Prostate gland (tissue), 2 donors: ENCODE measurements at regions not wholly inside any gene's neighbourhood (a gene's known extent, or its start where the extent isn't known, plus 50 kb on each side); places are given as distances from the start of the nearest gene placed in this dataset.

Source experiments
- DNase-seq: peaks from one replicate; pipeline ENCODE4 v3.0.0-alpha.2; 2019; ENCODE audit warnings: low spot score
- H3K27ac ChIP-seq, 2 donors: fragments of 200-600 bp; sonication (generic); 2 replicates each; pipeline ENCODE4 v1.5.1; 2017 to 2019
- H3K27me3 ChIP-seq: fragments of 200-600 bp; sonication (generic); replicated peaks from 2 replicates; pipeline ENCODE4 v1.5.1; 2019; ENCODE audit not compliant: insufficient read depth
- H3K36me3 ChIP-seq, 2 donors: fragments of 200-600 bp; sonication (generic); 1 replicate in 1 of 2; 2 replicates in 1 of 2; pipeline versions ENCODE4 v1.5.1 to v1.8.1; 2017 to 2019
- H3K4me1 ChIP-seq: fragments of 200-600 bp; sonication (generic); replicated peaks from 2 replicates; pipeline ENCODE4 v1.5.1; 2019
- H3K4me3 ChIP-seq, 2 donors: fragments of 200-600 bp; sonication (generic); 2 replicates each; pipeline ENCODE4 v1.5.1; 2017 to 2019
- H3K9me3 ChIP-seq: fragments of 200-600 bp; sonication (generic); 2 replicates; pipeline ENCODE4 v1.5.1; 2017
- POLR2A ChIP-seq: fragments of 450-650 bp; IDR thresholded peaks from one replicate; pipeline ENCODE4 v1.6.1; 2016; ENCODE audit warnings: antibody characterized with exemption, mild to moderate bottlenecking
- POLR2AphosphoS5 ChIP-seq: sonication (generic); formaldehyde crosslinking; IDR thresholded peaks from one replicate; pipeline ENCODE4 v1.6.1; 2017; ENCODE audit warnings: antibody characterized with exemption
- WGBS: methylation state at CpG from one replicate; pipeline ENCODE4 v1.1.5; 2018; 5-methylcytosine and 5-hydroxymethylcytosine counted together
- intact Hi-C: fragments of 100-400 bp; cut with DNase I; formaldehyde crosslinking; loops from one replicate; pipeline ENCODE4 v1.14.2; 2022
- TF ChIP-seq, protein P1 (sequence below), 4 experiments: fragments of 200-600 bp in 2 of 4; fragments of 450-650 bp in 2 of 4; sonication (generic) in 2 of 4; IDR thresholded peaks; 1 replicate in 3 of 4; 2 replicates in 1 of 4; pipeline ENCODE4 v1.5.1; 2016 to 2019; ENCODE audit warnings: antibody characterized with exemption in 4 of 4, mild to moderate bottlenecking in 2 of 4, moderate library complexity in 2 of 4

DNA sequence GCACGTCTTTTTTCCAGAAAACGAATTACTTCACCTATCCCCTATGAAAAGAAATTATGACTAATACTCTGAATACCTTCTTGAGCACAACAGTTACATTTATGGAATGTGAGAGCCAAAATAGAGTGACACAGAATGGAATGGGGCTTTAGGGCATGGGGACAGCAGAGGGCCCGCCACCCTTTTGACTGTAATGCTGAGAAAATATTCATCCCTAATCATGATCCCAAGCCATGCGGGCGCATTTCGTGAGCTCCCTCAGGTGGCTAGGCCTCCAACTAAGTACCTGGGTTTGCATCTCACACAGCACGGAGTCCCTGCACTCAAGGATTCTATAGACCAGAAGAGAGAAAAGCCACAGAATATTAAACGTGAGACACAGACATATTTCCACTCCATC lies 212.6 kb downstream of the SOD2 start:
- Histone ChIP-seq H3K27me3 (no peaks in the 10 kb centered on the region), H3K27ac (no peak overlapping the region), H3K36me3 (no peaks in the 10 kb centered on the region), H3K4me1 (no peaks in the 10 kb centered on the region), H3K9me3 (no peaks in the 10 kb centered on the region), H3K4me3 (no peak overlapping the region)
- TF ChIP-seq POLR2AphosphoS5 (no peak), POLR2A (no peak)
- TF ChIP-seq, protein P1, sequence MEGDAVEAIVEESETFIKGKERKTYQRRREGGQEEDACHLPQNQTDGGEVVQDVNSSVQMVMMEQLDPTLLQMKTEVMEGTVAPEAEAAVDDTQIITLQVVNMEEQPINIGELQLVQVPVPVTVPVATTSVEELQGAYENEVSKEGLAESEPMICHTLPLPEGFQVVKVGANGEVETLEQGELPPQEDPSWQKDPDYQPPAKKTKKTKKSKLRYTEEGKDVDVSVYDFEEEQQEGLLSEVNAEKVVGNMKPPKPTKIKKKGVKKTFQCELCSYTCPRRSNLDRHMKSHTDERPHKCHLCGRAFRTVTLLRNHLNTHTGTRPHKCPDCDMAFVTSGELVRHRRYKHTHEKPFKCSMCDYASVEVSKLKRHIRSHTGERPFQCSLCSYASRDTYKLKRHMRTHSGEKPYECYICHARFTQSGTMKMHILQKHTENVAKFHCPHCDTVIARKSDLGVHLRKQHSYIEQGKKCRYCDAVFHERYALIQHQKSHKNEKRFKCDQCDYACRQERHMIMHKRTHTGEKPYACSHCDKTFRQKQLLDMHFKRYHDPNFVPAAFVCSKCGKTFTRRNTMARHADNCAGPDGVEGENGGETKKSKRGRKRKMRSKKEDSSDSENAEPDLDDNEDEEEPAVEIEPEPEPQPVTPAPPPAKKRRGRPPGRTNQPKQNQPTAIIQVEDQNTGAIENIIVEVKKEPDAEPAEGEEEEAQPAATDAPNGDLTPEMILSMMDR (IDR thresholded peaks at IDR 0.05) = no peak
- intact Hi-C loops = no loop called here
- no peak for DNase-seq
- WGBS = 83% methylated on average over 8 of the region's 8 CpGs

DNA sequence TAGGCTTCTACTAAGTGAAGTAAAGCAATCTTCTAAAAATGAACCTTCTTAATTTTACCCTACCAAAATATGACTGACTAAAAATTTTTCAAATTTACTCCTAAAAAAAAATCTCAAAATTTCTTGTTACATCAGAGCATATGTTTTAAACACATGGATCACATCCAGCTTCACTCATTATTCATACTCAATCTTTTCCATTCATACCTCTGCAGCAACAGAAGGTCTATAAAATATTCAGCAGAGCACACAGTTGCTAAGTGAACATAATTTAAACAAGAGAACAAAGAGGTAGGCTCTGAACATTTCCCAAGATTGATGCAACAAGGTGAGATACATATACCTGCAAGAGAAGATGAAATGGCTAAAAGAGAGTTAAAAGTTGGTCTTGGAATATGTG lies 213.9 kb downstream of the SOD2 start:
- TF ChIP-seq POLR2AphosphoS5 (no peak), POLR2A (no peak)
- TF ChIP-seq, protein P1 (IDR thresholded peaks at IDR 0.05) = no peak
- no peak overlapping the region for H3K27ac ChIP-seq
- no peaks in the 10 kb centered on the region for H3K36me3 ChIP-seq
- H3K27me3 ChIP-seq = no peaks in the 10 kb centered on the region
- intact Hi-C loops = no loop called here
- DNase-seq = no peak
- H3K4me1 ChIP-seq = no peaks in the 10 kb centered on the region
- no peaks in the 10 kb centered on the region for H3K9me3 ChIP-seq
- no peak overlapping the region for H3K4me3 ChIP-seq

DNA sequence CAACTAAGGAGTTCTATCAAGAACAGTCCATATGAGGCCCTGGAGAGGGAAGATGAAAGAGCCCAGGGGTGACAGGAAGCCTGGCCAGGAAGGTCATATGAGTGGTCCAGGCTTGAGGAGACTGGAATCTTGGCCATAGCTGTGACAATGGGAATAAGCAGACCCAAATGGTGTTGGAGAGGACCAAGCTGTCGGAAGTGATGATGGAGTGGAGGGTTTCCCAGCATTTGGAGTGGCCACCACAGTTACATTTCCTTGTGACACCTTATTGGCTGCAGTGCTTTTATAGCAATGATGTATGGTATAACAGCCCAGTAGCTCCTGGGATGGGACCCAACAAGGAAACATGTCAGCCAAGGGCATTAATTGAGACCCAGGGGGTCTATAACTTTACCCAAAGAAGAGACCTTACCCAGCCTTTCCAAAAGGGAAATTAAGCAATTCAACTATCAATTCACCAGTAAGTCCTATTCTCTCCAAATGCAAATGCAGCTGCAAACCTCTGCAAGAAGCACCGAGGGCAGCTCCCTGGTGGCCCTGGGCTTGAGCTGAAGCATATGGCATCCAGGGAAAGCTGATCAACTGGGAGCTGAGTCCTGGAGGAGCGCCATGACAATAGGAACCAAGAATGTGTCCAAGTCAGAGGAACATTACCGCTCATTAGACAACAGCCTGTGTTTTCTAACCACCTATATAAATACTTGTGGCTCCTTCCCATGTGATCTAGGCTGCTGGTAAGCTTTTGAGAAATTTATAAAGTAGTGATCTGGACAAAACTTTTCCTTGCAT lies 219.4 kb downstream of the SOD2 start:
- no peaks in the 10 kb centered on the region for H3K36me3 ChIP-seq
- WGBS = 62% methylated on average over 4 of the region's 4 CpGs
- no peak for DNase-seq
- TF ChIP-seq POLR2AphosphoS5 (no peak), POLR2A (no peak)
- TF ChIP-seq, protein P1 (IDR thresholded peaks at IDR 0.05) = no peak
- intact Hi-C loops = no loop called here
- H3K27me3 ChIP-seq = no peaks in the 10 kb centered on the region
- no peaks in the 10 kb centered on the region for H3K4me1 ChIP-seq
- no peak overlapping the region for H3K27ac ChIP-seq
- no peak overlapping the region for H3K4me3 ChIP-seq
- H3K9me3 ChIP-seq = no peaks in the 10 kb centered on the region

DNA sequence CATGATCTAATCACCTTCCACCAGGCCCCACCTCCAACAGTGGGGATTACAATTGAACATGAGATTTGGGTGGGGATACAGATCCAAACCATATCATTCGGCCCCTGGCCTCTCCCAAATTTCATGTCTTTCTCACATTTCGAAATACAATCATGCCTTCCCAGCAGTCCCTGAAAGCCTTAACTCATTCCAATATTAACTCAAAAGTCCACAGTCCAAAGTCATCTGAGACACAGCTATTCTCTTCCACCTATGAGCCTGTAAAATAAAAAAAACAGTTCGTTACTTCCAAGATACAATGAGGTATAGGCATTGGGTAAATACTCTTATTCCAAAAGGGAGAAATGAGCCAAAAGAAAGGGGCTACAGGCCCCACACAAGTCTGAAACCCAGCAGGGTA lies 222.6 kb downstream of the SOD2 start:
- intact Hi-C loops = no loop called here
- no peak for TF ChIP-seq POLR2A
- no peak for TF ChIP-seq POLR2AphosphoS5
- TF ChIP-seq, protein P1 (IDR thresholded peaks at IDR 0.05) = no peak
- Histone ChIP-seq H3K4me1 (no peaks in the 10 kb centered on the region), H3K4me3 (no peak overlapping the region), H3K27ac (no peak overlapping the region), H3K27me3 (no peaks in the 10 kb centered on the region), H3K9me3 (no peaks in the 10 kb centered on the region), H3K36me3 (no peaks in the 10 kb centered on the region)
- 84% methylated on average over 3 of the region's 3 CpGs for WGBS
- DNase-seq = no peak

DNA sequence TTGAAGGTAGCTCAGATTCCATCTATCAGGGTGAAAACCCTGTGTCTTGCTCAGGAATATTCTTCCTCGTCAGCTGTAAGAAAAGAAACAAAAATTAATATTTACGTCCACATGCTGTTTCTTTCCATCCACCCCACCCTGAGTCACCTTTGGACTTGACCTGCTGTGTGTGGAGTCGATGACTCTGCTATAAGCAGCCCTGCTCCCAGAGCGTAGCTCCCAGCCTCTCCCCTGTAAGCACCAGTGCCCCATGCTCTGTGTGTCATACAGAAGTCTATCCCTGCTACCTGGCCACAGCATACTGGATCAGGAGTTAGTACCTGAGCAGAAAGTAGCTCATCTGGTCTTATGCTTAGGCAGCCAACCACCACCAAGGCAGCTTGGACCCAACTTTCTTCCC lies 223.6 kb downstream of the SOD2 start:
- intact Hi-C loops = no loop called here
- Histone ChIP-seq H3K27ac (no peak overlapping the region), H3K9me3 (no peaks in the 10 kb centered on the region), H3K36me3 (no peaks in the 10 kb centered on the region), H3K27me3 (no peaks in the 10 kb centered on the region), H3K4me3 (no peak overlapping the region), H3K4me1 (no peaks in the 10 kb centered on the region)
- DNase-seq = no peak
- WGBS = 89% methylated on average over 4 of the region's 4 CpGs
- TF ChIP-seq, protein P1 (IDR thresholded peaks at IDR 0.05) = no peak
- no peak for TF ChIP-seq POLR2A
- TF ChIP-seq POLR2AphosphoS5 = no peak
